Activated CD4-positive, alpha-beta T cell treated with anti-CD3 and anti-CD28 coated beads, Interleukin-2, amount 50 U/mL, for 16 hours (primary cell): ENCODE measurements at regions not wholly inside any gene's neighbourhood (a gene's known extent, or its start where the extent isn't known, plus 50 kb on each side); places are given as distances from the start of the nearest gene placed in this dataset.

Experiments
- DNase-seq: peaks from one replicate; pipeline ENCODE4 v3.0.0-alpha.2; 2020

- DNase-seq: no peak
Measured at GRCh38 chrX:103158317-103158621, 56.6 kb upstream of the BEX4 start.

- DNase-seq: peak; percentile 29
Measured at GRCh38 chrX:103157496-103158316, 57.2 kb upstream of the BEX4 start.

- DNase-seq: no peak
Measured at GRCh38 chrX:103155201-103155600, 59.7 kb upstream of the BEX4 start.

GRCh38 chrX:103153661-103154060 is 60.7 kb upstream of the NXF3 start:
- DNase-seq: no peak

GRCh38 chrX:103151799-103152198 is 58.9 kb upstream of the NXF3 start:
- no peak for DNase-seq

GRCh38 chrX:103149652-103150051 is 56.7 kb upstream of the NXF3 start:
- no peak for DNase-seq

- no peak for DNase-seq
Measured at GRCh38 chrX:103148075-103148474, 55.1 kb upstream of the NXF3 start.
